Activated CD8-positive, alpha-beta memory T cell treated with anti-CD3 and anti-CD28 coated beads, Interleukin-2, amount 10 ng/mL, durations not matched to agents 7 days and 5 days (primary cell): ENCODE measurements at regions not wholly inside any gene's neighbourhood (a gene's known extent, or its start where the extent isn't known, plus 50 kb on each side); places are given as distances from the start of the nearest gene placed in this dataset.

ENCODE experiments used
- ATAC-seq: fragments of 150-1000 bp; cut with Tn5 transposase; one replicate; pipeline ENCODE4 v1.10.0; 2021; ENCODE audit warnings: moderate library complexity
- CTCF ChIA-PET: fragments of 350-600 bp; sonication (Branson Sonifier 250); formaldehyde crosslinking; loops from one replicate; lab custom pipeline; 2021; ENCODE audit warnings: antibody characterized with exemption; lab: Charles Lee
- DNase-seq: peaks from one replicate; pipeline ENCODE4 v3.0.0-alpha.2; 2020
- H3K27ac Mint-ChIP-seq: one replicate; pipeline ENCODE4 v1.8.0; 2021; ENCODE audit warnings: mild to moderate bottlenecking, mixed read lengths
- H3K27me3 Mint-ChIP-seq: one replicate; pipeline ENCODE4 v1.8.0; 2021; ENCODE audit warnings: mixed read lengths
- H3K36me3 Mint-ChIP-seq: one replicate; pipeline ENCODE4 v1.8.0; 2021; ENCODE audit warnings: mild to moderate bottlenecking, mixed read lengths
- H3K4me1 Mint-ChIP-seq: one replicate; pipeline ENCODE4 v1.8.0; 2021; ENCODE audit warnings: mixed read lengths
- H3K4me3 Mint-ChIP-seq: one replicate; pipeline ENCODE4 v1.8.0; 2021; ENCODE audit warnings: mild to moderate bottlenecking, moderate library complexity, mixed read lengths
- H3K9me3 Mint-ChIP-seq: one replicate; pipeline ENCODE4 v1.8.0; 2022; ENCODE audit warnings: low read depth, mixed read lengths

DNA sequence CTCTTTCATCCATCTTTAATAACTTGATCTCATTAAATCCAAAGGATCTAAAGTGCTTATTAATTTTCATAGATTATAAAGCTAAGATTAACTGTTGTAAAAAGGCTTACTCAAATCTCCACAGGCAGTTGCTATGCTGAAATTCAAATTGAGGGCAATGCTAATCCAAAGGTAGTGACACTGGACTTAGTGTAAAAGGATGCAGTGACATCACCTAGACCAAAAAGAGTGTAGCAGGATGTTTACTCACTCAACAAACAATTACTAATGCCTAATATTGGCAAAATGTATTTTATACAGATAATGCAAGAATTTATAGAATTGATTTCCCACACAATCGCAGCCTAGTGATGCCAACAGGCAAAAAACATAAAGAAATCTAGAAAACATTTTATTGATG lies 756.2 kb downstream of the CDH9 start:
- no peak for DNase-seq
- no peak overlapping the region for H3K4me3 Mint-ChIP-seq
- ATAC-seq: no peak
- H3K4me1 Mint-ChIP-seq: no peaks in the 10 kb centered on the region
- CTCF ChIA-PET: interaction anchor here (0.8 kb wide), 1 partner anchor 401 kb away, joined by 3 read pairs; no protein-coding TSS in a partner anchor
- peaks cover 13% of the 10 kb centered on the region for H3K9me3 Mint-ChIP-seq
- H3K36me3 Mint-ChIP-seq: no peaks in the 10 kb centered on the region
- no peak overlapping the region for H3K27ac Mint-ChIP-seq
- no peaks in the 10 kb centered on the region for H3K27me3 Mint-ChIP-seq

DNA sequence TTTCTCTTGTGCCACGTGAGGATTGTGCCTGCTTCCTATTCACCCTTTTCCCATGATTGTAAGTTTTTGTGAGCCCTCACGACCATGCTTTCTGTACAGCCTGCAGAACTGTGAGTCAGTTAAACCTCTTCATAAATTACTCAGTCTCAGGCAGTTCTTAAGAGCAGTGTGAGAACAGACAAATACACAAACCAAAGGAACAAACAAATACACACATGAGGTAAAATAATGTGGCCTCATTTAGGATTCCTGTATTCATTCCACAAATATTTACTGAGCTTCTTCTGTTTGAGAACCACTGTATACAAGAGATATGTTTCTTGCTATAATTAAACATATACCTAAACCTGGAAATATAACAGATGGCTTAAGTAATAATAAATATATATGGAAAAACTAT lies 760.3 kb downstream of the CDH9 start:
- H3K36me3 Mint-ChIP-seq: no peaks in the 10 kb centered on the region
- ATAC-seq (no peak), DNase-seq (no peak)
- H3K4me1 Mint-ChIP-seq: no peaks in the 10 kb centered on the region
- H3K4me3 Mint-ChIP-seq: no peak overlapping the region
- no peaks in the 10 kb centered on the region for H3K27me3 Mint-ChIP-seq
- CTCF ChIA-PET: no interaction called here
- no peak overlapping the region for H3K27ac Mint-ChIP-seq
- H3K9me3 Mint-ChIP-seq: peaks cover 10% of the 10 kb centered on the region

DNA sequence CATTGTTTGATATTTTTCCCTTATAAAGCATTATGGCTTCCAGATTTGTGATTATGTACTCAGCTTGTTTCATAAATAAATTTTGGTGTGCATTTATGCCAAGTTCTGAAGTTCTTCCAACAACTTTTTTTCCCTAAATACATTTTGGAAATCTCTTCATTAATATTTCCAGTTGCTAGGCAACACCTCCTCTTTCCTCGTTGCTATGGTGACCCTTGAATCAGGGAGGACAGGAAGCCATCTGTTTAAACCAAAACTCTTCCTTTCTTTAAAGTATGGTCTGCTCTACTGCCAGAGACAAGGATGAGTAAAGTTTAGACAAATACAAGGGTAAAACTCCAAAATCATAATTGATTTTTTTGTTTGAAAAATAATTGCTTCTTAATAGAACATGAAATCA lies 779.3 kb downstream of the CDH9 start:
- no peak for DNase-seq
- Mint-ChIP-seq H3K36me3 (no peaks in the 10 kb centered on the region), H3K27me3 (no peaks in the 10 kb centered on the region), H3K4me1 (no peaks in the 10 kb centered on the region), H3K27ac (no peak overlapping the region), H3K4me3 (no peak overlapping the region), H3K9me3 (peaks cover 5% of the 10 kb centered on the region)
- CTCF ChIA-PET: no interaction called here
- ATAC-seq: no peak

DNA sequence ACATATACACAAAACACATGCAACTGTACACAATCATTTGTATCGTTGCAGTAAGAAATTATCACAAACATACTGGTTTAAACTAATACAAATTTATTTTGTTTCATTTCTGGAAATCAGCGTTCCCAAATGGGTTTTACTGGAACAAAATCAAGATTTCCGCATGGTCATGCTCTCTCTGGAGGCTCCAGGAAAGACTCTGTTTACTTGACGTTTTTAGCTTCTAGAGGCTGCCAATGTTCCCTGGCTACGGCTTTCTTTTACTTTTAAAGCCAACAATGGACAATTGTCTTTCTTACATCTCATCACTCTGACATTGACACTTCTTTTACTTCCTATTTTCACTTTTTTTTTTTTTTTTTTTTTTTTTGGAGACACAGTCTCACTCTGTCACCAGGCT lies 793.1 kb downstream of the CDH9 start:
- H3K9me3 Mint-ChIP-seq: peaks cover 2% of the 10 kb centered on the region
- no peaks in the 10 kb centered on the region for H3K4me1 Mint-ChIP-seq
- CTCF ChIA-PET: no interaction called here
- H3K4me3 Mint-ChIP-seq: no peak overlapping the region
- ATAC-seq (no peak), DNase-seq (no peak)
- H3K27me3 Mint-ChIP-seq: no peaks in the 10 kb centered on the region
- H3K36me3 Mint-ChIP-seq: no peaks in the 10 kb centered on the region
- H3K27ac Mint-ChIP-seq: no peak overlapping the region

DNA sequence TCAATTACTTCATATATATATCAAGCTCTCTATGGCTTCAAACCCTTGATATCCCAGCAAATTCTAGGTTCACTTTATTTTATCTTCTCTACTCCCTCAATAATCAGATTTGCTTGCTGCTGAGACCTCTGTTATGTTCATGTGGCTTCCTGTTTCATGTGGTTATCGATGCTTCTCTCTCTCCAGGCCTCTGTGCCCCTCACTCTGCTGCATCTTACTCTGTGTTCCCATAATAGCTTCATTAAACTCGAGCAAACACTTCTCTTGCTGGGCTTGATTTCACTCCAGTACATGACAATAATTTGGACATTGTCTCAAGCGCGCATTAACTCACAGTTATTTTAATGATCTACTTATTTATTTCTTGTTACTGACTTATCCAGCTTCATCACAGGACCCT lies 798.8 kb downstream of the CDH9 start:
- Mint-ChIP-seq H3K9me3 (peaks cover 11% of the 10 kb centered on the region), H3K4me1 (no peaks in the 10 kb centered on the region), H3K27ac (no peak overlapping the region), H3K4me3 (no peak overlapping the region), H3K27me3 (no peaks in the 10 kb centered on the region), H3K36me3 (no peaks in the 10 kb centered on the region)
- DNase-seq (no peak), ATAC-seq (no peak)
- CTCF ChIA-PET: no interaction called here

DNA sequence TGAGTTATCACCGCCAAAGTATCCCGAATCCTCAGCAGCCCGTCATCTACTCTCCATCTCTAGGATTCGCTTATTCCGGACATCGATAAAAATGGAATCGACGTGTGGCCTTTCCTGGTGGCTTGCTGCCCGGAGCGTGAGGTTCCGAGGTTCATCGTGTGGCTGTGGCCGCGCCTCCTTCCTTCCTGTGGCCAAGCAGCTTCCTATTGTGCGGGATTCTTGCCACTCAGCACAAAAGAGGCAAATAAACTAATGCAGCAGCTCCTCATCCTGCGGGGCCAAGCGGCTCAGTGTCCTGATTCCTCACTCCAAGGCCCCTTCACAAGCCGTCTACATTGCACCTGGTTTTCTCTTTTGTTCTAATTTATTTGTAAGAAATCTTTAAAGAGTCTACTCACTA lies 800.9 kb downstream of the CDH9 start:
- H3K9me3 Mint-ChIP-seq: peaks cover 16% of the 10 kb centered on the region
- H3K4me3 Mint-ChIP-seq: no peak overlapping the region
- CTCF ChIA-PET: no interaction called here
- no peak overlapping the region for H3K27ac Mint-ChIP-seq
- no peaks in the 10 kb centered on the region for H3K36me3 Mint-ChIP-seq
- ATAC-seq: no peak
- H3K27me3 Mint-ChIP-seq: no peaks in the 10 kb centered on the region
- no peaks in the 10 kb centered on the region for H3K4me1 Mint-ChIP-seq
- DNase-seq: no peak

DNA sequence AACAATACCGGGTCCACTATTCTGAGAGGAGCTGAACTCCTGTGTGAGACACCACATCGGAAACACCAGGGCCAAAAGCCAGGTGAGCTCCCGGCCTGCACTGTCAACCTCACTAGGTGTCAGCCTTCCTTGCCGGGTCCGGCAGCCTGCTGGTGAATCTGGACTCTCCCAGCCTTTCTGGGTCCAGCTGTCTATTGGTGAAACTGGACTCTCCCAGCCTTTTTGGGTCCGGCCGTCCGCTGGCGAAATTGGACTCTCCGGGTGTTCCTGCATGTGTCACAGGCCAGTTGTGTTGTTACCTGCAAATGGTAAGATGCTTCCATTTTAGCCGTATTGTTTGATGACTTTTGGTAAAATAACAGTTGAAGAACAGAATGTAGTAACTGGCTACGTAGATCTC lies 801.5 kb downstream of the CDH9 start:
- no peaks in the 10 kb centered on the region for H3K4me1 Mint-ChIP-seq
- ATAC-seq: no peak

DNA sequence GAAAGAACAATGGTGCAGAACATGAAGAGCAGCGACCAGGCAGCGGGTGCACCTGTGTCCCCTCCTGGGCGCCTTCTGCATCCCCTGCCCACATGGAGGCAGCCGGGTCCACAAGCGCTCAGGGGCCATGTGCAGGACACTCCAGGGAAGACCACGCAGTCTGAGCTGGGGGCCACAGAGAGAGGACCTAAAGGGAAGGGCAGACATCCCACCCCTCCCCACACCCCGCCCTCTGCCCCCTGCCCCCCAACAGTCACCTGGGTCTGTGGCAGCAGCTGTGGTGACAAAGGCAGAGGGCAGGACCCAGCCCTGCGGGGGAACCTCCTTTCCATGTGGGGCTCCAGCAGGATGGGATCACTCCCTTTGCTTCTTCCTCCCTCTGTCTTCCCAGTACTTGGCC lies 805.7 kb downstream of the CDH9 start:
- no peaks in the 10 kb centered on the region for H3K27me3 Mint-ChIP-seq
- no peak overlapping the region for H3K27ac Mint-ChIP-seq
- no peak overlapping the region for H3K4me3 Mint-ChIP-seq
- H3K9me3 Mint-ChIP-seq: peaks cover 26% of the 10 kb centered on the region
- no peak for ATAC-seq
- no peak for DNase-seq
- no peaks in the 10 kb centered on the region for H3K36me3 Mint-ChIP-seq
- CTCF ChIA-PET: no interaction called here
- no peaks in the 10 kb centered on the region for H3K4me1 Mint-ChIP-seq

More for the DNA sequence above, 801.5 kb downstream of the CDH9 start:
- H3K27me3 Mint-ChIP-seq: no peaks in the 10 kb centered on the region
- CTCF ChIA-PET: no interaction called here
- H3K4me3 Mint-ChIP-seq: no peak overlapping the region
- H3K36me3 Mint-ChIP-seq: no peaks in the 10 kb centered on the region
- no peak overlapping the region for H3K27ac Mint-ChIP-seq
- peaks cover 18% of the 10 kb centered on the region for H3K9me3 Mint-ChIP-seq
- DNase-seq: no peak

DNA sequence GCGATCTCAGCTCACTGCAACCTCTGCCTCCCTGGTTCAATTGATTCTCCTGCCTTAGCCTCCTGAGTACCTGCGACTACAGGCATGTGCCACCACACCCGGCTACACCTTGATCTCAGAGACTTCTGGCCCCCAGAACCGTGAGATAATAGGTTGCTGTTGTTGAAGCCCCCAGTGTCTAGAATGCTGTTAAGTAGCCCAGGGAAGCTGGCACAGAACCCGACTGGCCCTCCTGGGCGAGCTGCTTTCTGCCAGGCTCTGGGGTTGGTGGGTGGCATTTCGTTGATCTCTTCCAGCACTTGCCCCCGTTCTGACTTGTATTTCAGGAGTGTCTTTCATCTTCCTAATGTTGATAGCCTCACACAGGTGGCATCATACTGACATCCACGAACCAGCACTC lies 807.1 kb downstream of the CDH9 start:
- Mint-ChIP-seq H3K27ac (no peak overlapping the region), H3K4me1 (no peaks in the 10 kb centered on the region), H3K27me3 (no peaks in the 10 kb centered on the region), H3K9me3 (peaks cover 29% of the 10 kb centered on the region), H3K4me3 (no peak overlapping the region), H3K36me3 (no peaks in the 10 kb centered on the region)
- no peak for ATAC-seq
- no peak for DNase-seq
- CTCF ChIA-PET: no interaction called here

DNA sequence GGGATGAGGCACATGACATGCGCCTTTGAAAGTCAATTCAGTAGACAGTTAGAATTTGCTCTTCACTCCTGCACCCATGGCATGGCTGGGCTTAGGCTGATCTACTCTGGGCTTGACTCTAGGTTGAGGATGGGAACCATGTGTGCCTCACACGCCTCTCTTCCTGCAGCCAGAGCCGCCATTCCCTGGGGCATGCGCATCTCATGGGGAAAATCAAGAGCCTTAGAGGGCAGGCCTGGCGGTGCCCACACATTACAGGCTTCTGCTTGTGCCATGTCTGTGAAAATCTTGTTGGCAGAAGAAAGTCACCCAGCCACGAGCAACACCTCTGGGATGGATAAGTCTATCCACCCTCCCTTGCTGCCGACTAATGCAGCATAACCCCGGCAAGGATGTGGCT lies 808.5 kb downstream of the CDH9 start:
- H3K27me3 Mint-ChIP-seq: no peaks in the 10 kb centered on the region
- CTCF ChIA-PET: no interaction called here
- DNase-seq (no peak), ATAC-seq (no peak)
- no peak overlapping the region for H3K4me3 Mint-ChIP-seq
- H3K36me3 Mint-ChIP-seq: no peaks in the 10 kb centered on the region
- peaks cover 34% of the 10 kb centered on the region for H3K9me3 Mint-ChIP-seq
- no peaks in the 10 kb centered on the region for H3K4me1 Mint-ChIP-seq
- no peak overlapping the region for H3K27ac Mint-ChIP-seq

DNA sequence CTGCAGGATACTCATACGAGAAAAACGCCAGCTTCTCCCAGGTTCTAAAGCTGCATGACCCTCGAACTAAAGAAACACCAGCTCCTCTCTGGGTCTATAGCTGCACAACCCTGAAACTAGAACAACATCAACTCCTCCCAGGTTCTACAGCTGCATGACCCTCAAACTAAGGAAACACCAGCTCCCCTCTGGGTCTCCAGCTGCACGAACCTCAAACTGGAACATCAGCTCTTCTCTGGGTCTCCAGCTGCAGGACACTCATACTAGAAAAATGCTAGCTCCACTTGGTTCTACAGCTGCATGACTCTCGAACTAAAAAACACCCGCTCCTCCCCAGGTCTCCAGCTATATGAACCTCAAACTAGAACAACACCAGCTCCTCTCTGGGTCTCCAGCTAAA lies 811.1 kb downstream of the CDH9 start:
- CTCF ChIA-PET: no interaction called here
- Mint-ChIP-seq H3K27ac (no peak overlapping the region), H3K36me3 (no peaks in the 10 kb centered on the region), H3K4me1 (no peaks in the 10 kb centered on the region), H3K9me3 (peaks cover 30% of the 10 kb centered on the region), H3K4me3 (no peak overlapping the region), H3K27me3 (no peaks in the 10 kb centered on the region)
- no peak for DNase-seq
- ATAC-seq: no peak

DNA sequence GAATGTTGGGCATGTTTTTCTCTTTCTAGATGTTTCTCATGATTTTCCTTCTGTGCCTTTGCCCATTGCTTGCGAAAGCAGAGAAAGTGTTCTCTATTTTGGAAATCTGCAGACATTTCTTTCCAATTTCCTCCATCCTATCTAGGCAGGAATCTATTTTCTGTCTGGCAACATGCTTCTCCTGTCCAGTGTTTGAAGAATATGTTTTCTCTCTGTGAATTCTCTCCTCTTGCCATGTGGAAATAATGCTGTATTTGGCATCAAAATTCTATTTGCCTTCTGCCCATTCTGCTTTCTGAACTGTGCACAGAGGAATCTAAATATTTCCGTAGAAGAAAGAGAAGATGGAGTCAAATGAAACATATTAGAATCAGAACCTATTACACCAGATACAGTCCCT lies 833.3 kb downstream of the CDH9 start:
- no peak overlapping the region for H3K27ac Mint-ChIP-seq
- no peaks in the 10 kb centered on the region for H3K4me1 Mint-ChIP-seq
- ATAC-seq (no peak), DNase-seq (no peak)
- CTCF ChIA-PET: no interaction called here
- no peaks in the 10 kb centered on the region for H3K36me3 Mint-ChIP-seq
- H3K9me3 Mint-ChIP-seq: peaks cover 7% of the 10 kb centered on the region
- no peak overlapping the region for H3K4me3 Mint-ChIP-seq
- H3K27me3 Mint-ChIP-seq: no peaks in the 10 kb centered on the region

DNA sequence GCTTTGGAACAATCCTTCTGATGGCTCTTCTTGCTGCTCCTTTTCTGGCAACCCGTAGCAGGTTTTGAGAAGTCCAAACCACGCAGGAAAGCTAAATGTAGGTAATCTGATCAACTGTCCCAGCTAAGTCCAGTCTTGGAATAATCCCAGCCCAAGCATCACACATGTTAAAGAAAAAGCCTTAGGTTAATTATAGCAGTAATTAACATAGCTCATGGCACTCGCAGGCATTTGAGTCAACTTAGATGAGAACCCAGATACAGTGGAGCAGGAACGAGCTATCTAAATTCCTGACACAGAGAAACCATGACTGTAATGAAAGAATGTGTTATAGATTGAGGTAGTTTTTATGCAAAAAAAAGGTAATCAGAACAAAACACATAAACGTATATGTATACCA lies 844.8 kb downstream of the CDH9 start:
- no peak for ATAC-seq
- no peaks in the 10 kb centered on the region for H3K36me3 Mint-ChIP-seq
- CTCF ChIA-PET: no interaction called here
- no peaks in the 10 kb centered on the region for H3K4me1 Mint-ChIP-seq
- no peak overlapping the region for H3K27ac Mint-ChIP-seq
- H3K9me3 Mint-ChIP-seq: peaks cover 7% of the 10 kb centered on the region
- H3K4me3 Mint-ChIP-seq: no peak overlapping the region
- no peak for DNase-seq
- H3K27me3 Mint-ChIP-seq: no peaks in the 10 kb centered on the region

DNA sequence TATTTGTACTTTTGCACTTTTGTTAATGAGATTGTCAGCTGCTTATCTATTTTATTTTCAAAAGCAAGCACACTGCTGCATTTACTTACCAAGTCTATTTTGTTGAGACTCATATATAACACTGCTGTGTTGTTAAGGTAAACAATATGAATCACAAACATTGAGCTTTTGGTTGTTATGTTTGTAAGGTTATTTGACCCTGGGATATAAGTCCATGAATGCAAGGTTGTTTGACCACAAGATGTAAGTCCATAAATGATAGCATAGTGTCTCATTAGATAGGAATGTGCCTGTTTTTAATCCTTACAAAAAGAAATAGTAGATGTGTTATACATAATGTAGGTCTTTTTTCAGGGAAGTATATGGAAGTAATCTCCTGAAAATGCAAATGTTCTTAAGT lies 845.9 kb downstream of the CDH9 start:
- CTCF ChIA-PET: no interaction called here
- Mint-ChIP-seq H3K36me3 (no peaks in the 10 kb centered on the region), H3K9me3 (peaks cover 7% of the 10 kb centered on the region), H3K27ac (no peak overlapping the region), H3K4me3 (no peak overlapping the region), H3K27me3 (no peaks in the 10 kb centered on the region), H3K4me1 (no peaks in the 10 kb centered on the region)
- no peak for ATAC-seq
- no peak for DNase-seq

DNA sequence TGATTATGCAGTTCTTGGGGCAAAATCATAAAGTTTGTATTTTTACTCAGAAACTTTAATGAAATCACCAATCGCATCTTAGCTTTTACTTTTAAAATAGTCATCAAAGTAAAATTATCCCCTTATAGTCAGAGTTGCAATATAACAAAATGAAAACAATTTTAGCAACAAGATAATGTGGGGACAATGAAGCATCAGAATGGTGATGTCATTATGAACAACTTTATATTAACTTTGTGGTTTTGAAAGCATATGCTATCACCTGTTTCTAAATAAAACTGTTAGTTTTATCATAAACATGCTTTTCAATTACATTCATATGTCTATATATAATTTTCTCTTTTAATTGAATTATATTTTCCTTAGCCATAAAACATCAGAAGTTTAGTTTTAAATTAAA lies 856.8 kb downstream of the CDH9 start:
- H3K9me3 Mint-ChIP-seq: peaks cover 7% of the 10 kb centered on the region
- ATAC-seq: no peak
- no peak for DNase-seq
- CTCF ChIA-PET: no interaction called here
- no peak overlapping the region for H3K27ac Mint-ChIP-seq
- no peaks in the 10 kb centered on the region for H3K36me3 Mint-ChIP-seq
- no peaks in the 10 kb centered on the region for H3K27me3 Mint-ChIP-seq
- H3K4me1 Mint-ChIP-seq: no peaks in the 10 kb centered on the region
- no peak overlapping the region for H3K4me3 Mint-ChIP-seq
